Transverse colon (tissue), 4 donors: ENCODE measurements at regions not wholly inside any gene's neighbourhood (a gene's known extent, or its start where the extent isn't known, plus 50 kb on each side); places are given as distances from the start of the nearest gene placed in this dataset.

Experiments
- EP300 ChIP-seq: sonication (generic); formaldehyde crosslinking; IDR thresholded peaks from one replicate; pipeline ENCODE4 v1.6.1; 2017; ENCODE audit warnings: antibody characterized with exemption, low read depth
- POLR2A ChIP-seq: fragments of 450-650 bp; IDR thresholded peaks from one replicate; pipeline ENCODE4 v1.6.1; 2016; ENCODE audit warnings: antibody characterized with exemption, mild to moderate bottlenecking, moderate library complexity
- POLR2AphosphoS5 ChIP-seq, 3 donors: sonication (generic); formaldehyde crosslinking; IDR thresholded peaks; one replicate each; pipeline ENCODE4 v1.6.1; 2016; ENCODE audit warnings: antibody characterized with exemption in 3 of 3
- TF ChIP-seq, protein P1 (sequence below), 5 experiments: fragments of 200-600 bp in 3 of 5; fragments of 450-650 bp in 2 of 5; sonication (generic) in 3 of 5; IDR thresholded peaks; 1 replicate in 2 of 5; 2 replicates in 3 of 5; pipeline ENCODE4 v1.5.1; 2016 to 2017; ENCODE audit warnings: antibody characterized with exemption in 5 of 5, inconsistent platforms in 3 of 5, mild to moderate bottlenecking in 2 of 5, moderate library complexity in 1 of 5

DNA sequence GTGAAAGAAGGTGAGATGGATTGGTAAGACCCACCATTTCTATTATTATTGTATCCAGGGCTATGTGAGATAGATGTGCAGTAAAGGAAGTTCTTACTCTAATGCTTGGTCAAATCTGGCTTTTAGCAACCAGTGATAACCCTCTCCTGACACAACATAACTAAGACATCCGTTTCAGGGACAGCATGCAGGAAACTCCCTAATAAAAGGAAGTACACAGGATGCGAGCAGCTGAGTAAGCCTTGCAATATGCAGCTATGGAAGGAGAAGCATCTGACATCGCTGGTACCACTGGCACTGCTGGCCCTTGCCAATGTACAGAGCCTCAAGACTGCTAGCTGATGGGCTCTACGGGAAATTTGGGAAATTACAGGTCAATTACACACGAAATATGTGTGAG, 662.3 kb downstream of the NR2F2 start:
- no peak for TF ChIP-seq POLR2A
- TF ChIP-seq, protein P1, sequence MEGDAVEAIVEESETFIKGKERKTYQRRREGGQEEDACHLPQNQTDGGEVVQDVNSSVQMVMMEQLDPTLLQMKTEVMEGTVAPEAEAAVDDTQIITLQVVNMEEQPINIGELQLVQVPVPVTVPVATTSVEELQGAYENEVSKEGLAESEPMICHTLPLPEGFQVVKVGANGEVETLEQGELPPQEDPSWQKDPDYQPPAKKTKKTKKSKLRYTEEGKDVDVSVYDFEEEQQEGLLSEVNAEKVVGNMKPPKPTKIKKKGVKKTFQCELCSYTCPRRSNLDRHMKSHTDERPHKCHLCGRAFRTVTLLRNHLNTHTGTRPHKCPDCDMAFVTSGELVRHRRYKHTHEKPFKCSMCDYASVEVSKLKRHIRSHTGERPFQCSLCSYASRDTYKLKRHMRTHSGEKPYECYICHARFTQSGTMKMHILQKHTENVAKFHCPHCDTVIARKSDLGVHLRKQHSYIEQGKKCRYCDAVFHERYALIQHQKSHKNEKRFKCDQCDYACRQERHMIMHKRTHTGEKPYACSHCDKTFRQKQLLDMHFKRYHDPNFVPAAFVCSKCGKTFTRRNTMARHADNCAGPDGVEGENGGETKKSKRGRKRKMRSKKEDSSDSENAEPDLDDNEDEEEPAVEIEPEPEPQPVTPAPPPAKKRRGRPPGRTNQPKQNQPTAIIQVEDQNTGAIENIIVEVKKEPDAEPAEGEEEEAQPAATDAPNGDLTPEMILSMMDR (IDR thresholded peaks at IDR 0.05): no peak
- no peak for TF ChIP-seq EP300
- TF ChIP-seq POLR2AphosphoS5 (IDR thresholded peaks at IDR 0.05): no peak
